HCT116 (cell line): ENCODE measurements at regions not wholly inside any gene's neighbourhood (a gene's known extent, or its start where the extent isn't known, plus 50 kb on each side); places are given as distances from the start of the nearest gene placed in this dataset.

Experiments used
- ATAC-seq: fragments of 200-7000 bp; cut with Tn5 transposase; 2 replicates; pipeline ENCODE4 v1.9.1; 2020; ENCODE audit warnings: mild to moderate bottlenecking, moderate library complexity
- BruUV-seq: library from RNA; stranded (reverse); fragments of 400-500 nt; replicated peaks from 2 replicates; lab custom pipeline; 2021; lab: Mats Ljungman, UMichigan
- CTCF ChIA-PET: fragments of 300-600 bp; sonication (Branson Sonifier 250); formaldehyde crosslinking; loops from one replicate; lab custom pipeline; 2021; ENCODE audit warnings: antibody characterized with exemption; lab: Charles Lee
- POLR2A ChIA-PET: fragments of 300-600, 350-600 bp; sonication (Branson Sonifier 250); formaldehyde crosslinking; loops from one replicate; lab custom pipeline; 2021; ENCODE audit warnings: antibody characterized with exemption; lab: Charles Lee
- RAD21 ChIA-PET, 2 experiments: fragments of 300-600 bp; sonication (Branson Sonifier 250); formaldehyde crosslinking; loops; one replicate each; lab custom pipeline; 2023; ENCODE audit warnings: low total read pairs in 2 of 2; ENCODE audit not compliant: uncharacterized antibody in 2 of 2, unreplicated experiment in 2 of 2, low non-redundant PET in 1 of 2; lab: Charles Lee
- DNase-seq: peaks from one replicate; pipeline ENCODE4 v3.0.0-alpha.2; 2010; ENCODE audit warnings: low read depth, low spot score
- H2AFZ ChIP-seq: fragments of 200-600 bp; shearing (Covaris generic), sonication (generic); 2 replicates; pipeline ENCODE4 v1.6.1; 2017; ENCODE audit warnings: low read depth, mixed run types, mixed read lengths, antibody characterized with exemption, low read length; ENCODE audit not compliant: poor library complexity, severe bottlenecking
- H3K27ac ChIP-seq: 2 replicates; pipeline ENCODE4 v1.5.1; 2012; ENCODE audit warnings: low read depth, low read length
- H3K27me3 ChIP-seq: fragments of 200-600 bp; sonication (generic); 2 replicates; pipeline ENCODE4 v1.6.1; 2016; ENCODE audit warnings: mixed run types, low read length, mixed read lengths; ENCODE audit not compliant: insufficient read depth
- H3K36me3 ChIP-seq, 2 experiments: fragments of 200-500 bp in 1 of 2; fragments of 200-600 bp in 1 of 2; sonication (Bioruptor generic) in 1 of 2; sonication (generic) in 1 of 2; 2 replicates each; pipeline versions ENCODE4 v1.5.1 to v1.6.1; 2014 to 2016; ENCODE audit warnings: low read length in 2 of 2, inconsistent platforms in 1 of 2, mixed read lengths in 1 of 2, mixed run types in 1 of 2; ENCODE audit not compliant: insufficient read depth in 2 of 2, control insufficient read depth in 1 of 2
- H3K4me1 ChIP-seq, 2 experiments: fragments of 200-600 bp in 1 of 2; sonication (generic) in 1 of 2; 2 replicates each; pipeline versions ENCODE4 v1.5.1 to v1.6.1; 2012 to 2017; ENCODE audit warnings: low read length in 2 of 2, inconsistent platforms in 1 of 2, mild to moderate bottlenecking in 1 of 2, mixed read lengths in 1 of 2, mixed run types in 1 of 2, moderate library complexity in 1 of 2; ENCODE audit not compliant: insufficient read depth in 2 of 2, control insufficient read depth in 1 of 2
- H3K4me2 ChIP-seq: fragments of 200-600 bp; sonication (generic); 2 replicates; pipeline ENCODE4 v1.6.1; 2017; ENCODE audit warnings: mixed run types, low read length, mixed read lengths
- H3K4me3 ChIP-seq, 2 experiments: fragments of 200-600 bp in 1 of 2; sonication (generic) in 1 of 2; replicated peaks in 1 of 2; 2 replicates each; pipeline ENCODE4 v1.5.1; 2011 to 2016; ENCODE audit warnings: low read length in 2 of 2, control low read depth in 1 of 2, low read depth in 1 of 2, mild to moderate bottlenecking in 1 of 2, mixed read lengths in 1 of 2, mixed run types in 1 of 2
- H3K79me2 ChIP-seq: fragments of 200-600 bp; sonication (generic); 2 replicates; pipeline ENCODE4 v1.6.1; 2017; ENCODE audit warnings: mild to moderate bottlenecking, mixed run types, low read length, moderate library complexity, mixed read lengths; ENCODE audit not compliant: insufficient read depth
- H3K9ac ChIP-seq: fragments of 200-600 bp; sonication (generic); 2 replicates; pipeline ENCODE4 v1.6.1; 2016; ENCODE audit warnings: low read length, mixed read lengths
- H3K9me2 ChIP-seq: fragments of 200-600 bp; sonication (generic), shearing (Covaris generic); 2 replicates; pipeline ENCODE4 v1.6.1; 2017; ENCODE audit warnings: mixed run types, mild to moderate bottlenecking, moderate library complexity; ENCODE audit not compliant: insufficient read depth
- H3K9me3 ChIP-seq, 2 experiments: fragments of 200-500 bp in 1 of 2; fragments of 200-600 bp in 1 of 2; sonication (Bioruptor generic) in 1 of 2; sonication (generic) in 1 of 2; 2 replicates each; pipeline ENCODE4 v1.6.1; 2014 to 2017; ENCODE audit warnings: low read length in 2 of 2, mixed read lengths in 2 of 2, inconsistent platforms in 1 of 2, low read depth in 1 of 2, mild to moderate bottlenecking in 1 of 2, mixed run types in 1 of 2, moderate library complexity in 1 of 2; ENCODE audit not compliant: control insufficient read depth in 1 of 2, insufficient read depth in 1 of 2
- H4K20me1 ChIP-seq: fragments of 200-600 bp; sonication (generic), shearing (Covaris generic); 2 replicates; pipeline ENCODE4 v1.6.1; 2017; ENCODE audit warnings: mixed run types, mild to moderate bottlenecking, moderate library complexity; ENCODE audit not compliant: insufficient read depth
- EZH2 ChIP-seq: fragments of 200-600 bp; sonication (generic); IDR thresholded peaks from 2 replicates; pipeline ENCODE4 v1.6.1; 2017; ENCODE audit warnings: antibody characterized with exemption, mixed run types
- JUND ChIP-seq: IDR thresholded peaks from 2 replicates; pipeline ENCODE4 v1.6.1; 2012
- REST ChIP-seq: IDR thresholded peaks from 2 replicates; pipeline ENCODE4 v1.6.1; 2012; ENCODE audit warnings: low read depth
- SIN3A ChIP-seq: IDR thresholded peaks from 2 replicates; pipeline ENCODE4 v1.6.1; 2012; ENCODE audit warnings: low read depth
- intact Hi-C: fragments of 100-400 bp; cut with micrococcal nuclease; formaldehyde crosslinking; loops from 2 replicates; pipeline ENCODE4 v1.10.0; 2022
- TF ChIP-seq, protein P1 (sequence below), 3 experiments: fragments of 200-600 bp in 1 of 3; sonication (generic) in 1 of 3; IDR thresholded peaks in 2 of 3; conservative IDR thresholded peaks in 1 of 3; 2 replicates each; pipeline ENCODE4 v1.5.1; 2012 to 2017; ENCODE audit warnings: low read depth in 2 of 3, low read length in 2 of 3, antibody characterized with exemption in 1 of 3, borderline replicate concordance in 1 of 3, control low read depth in 1 of 3, mild to moderate bottlenecking in 1 of 3, mixed read lengths in 1 of 3, mixed run types in 1 of 3, moderate library complexity in 1 of 3; ENCODE audit not compliant: insufficient read depth in 1 of 3
- TF ChIP-seq, protein P2 (sequence below): IDR thresholded peaks from 2 replicates; pipeline ENCODE4 v1.6.1; 2012

DNA sequence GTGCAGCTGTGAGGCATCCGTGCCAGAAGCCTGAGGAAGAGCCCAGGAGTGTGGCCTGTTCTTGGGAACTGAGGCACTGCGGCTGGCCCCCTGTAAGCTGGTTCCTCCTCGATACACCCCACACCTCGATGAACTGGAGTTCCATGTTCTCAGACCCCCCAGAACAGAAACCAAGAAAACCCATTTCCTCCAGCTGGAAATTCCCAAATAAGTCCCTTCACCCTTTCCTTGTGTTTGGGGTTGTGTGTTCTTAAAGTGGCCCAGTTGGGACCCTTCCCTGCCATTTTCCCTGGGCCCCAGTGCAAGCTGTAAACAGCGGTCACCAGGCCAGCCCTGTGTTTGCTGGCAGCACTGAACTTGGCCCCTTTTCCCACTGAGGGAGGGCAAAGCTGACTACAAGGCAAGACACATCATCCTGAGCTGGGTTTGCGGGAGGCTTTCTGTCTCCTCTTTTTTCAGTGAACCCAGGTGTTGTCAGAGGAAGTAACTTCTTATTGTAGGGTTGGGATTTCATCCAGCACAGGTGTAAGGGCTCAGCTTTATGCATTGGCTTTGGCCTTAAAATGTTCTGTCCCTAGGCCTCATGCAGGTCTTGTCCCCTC is 60.1 kb upstream of the MPEG1 start:
- Histone ChIP-seq H3K79me2 (no peaks in the 10 kb centered on the region), H3K9me2 (no peaks in the 10 kb centered on the region), H3K36me3 (no peaks in the 10 kb centered on the region), H3K4me3 (no peak overlapping the region), H4K20me1 (no peaks in the 10 kb centered on the region), H3K9ac (no peak overlapping the region), H3K27me3 (no peaks in the 10 kb centered on the region), H3K27ac (no peak overlapping the region), H3K9me3 (no peaks in the 10 kb centered on the region), H3K4me2 (no peak overlapping the region), H2AFZ (no peak overlapping the region), H3K4me1 (peaks cover 5% of the 10 kb centered on the region in 2 experiments)
- POLR2A ChIA-PET: no interaction called here
- no peak for DNase-seq
- TF ChIP-seq, protein P1, sequence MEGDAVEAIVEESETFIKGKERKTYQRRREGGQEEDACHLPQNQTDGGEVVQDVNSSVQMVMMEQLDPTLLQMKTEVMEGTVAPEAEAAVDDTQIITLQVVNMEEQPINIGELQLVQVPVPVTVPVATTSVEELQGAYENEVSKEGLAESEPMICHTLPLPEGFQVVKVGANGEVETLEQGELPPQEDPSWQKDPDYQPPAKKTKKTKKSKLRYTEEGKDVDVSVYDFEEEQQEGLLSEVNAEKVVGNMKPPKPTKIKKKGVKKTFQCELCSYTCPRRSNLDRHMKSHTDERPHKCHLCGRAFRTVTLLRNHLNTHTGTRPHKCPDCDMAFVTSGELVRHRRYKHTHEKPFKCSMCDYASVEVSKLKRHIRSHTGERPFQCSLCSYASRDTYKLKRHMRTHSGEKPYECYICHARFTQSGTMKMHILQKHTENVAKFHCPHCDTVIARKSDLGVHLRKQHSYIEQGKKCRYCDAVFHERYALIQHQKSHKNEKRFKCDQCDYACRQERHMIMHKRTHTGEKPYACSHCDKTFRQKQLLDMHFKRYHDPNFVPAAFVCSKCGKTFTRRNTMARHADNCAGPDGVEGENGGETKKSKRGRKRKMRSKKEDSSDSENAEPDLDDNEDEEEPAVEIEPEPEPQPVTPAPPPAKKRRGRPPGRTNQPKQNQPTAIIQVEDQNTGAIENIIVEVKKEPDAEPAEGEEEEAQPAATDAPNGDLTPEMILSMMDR (IDR thresholded peaks at IDR 0.05 in 2 of 3, conservative IDR thresholded peaks at IDR 0.05 in 1 of 3; ENCODE audit: borderline replicate concordance in 1 of 3, insufficient read depth in 1 of 3, low read depth in 2 of 3, low read length in 2 of 3): no peak
- TF ChIP-seq, protein P2, sequence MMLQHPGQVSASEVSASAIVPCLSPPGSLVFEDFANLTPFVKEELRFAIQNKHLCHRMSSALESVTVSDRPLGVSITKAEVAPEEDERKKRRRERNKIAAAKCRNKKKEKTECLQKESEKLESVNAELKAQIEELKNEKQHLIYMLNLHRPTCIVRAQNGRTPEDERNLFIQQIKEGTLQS: no peak
- TF ChIP-seq JUND: no peak
- TF ChIP-seq REST: no peak
- no peak for TF ChIP-seq SIN3A
- no peak for TF ChIP-seq EZH2
- RAD21 ChIA-PET: no interaction called here
- CTCF ChIA-PET: no interaction called here
- BruUV-seq: no TSS peak
- intact Hi-C loops: no loop called here
- no peak for ATAC-seq
